IPS-20b (cell line): ENCODE measurements at regions not wholly inside any gene's neighbourhood (a gene's known extent, or its start where the extent isn't known, plus 50 kb on each side); places are given as distances from the start of the nearest gene placed in this dataset.

Source experiments
- H3K27ac ChIP-seq: one replicate; pipeline ENCODE4 v1.5.1; 2013; ENCODE audit warnings: low read length
- H3K27me3 ChIP-seq: 2 replicates; pipeline ENCODE4 v1.6.1; 2013; ENCODE audit warnings: mild to moderate bottlenecking, low read length, inconsistent platforms; ENCODE audit not compliant: insufficient read depth
- H3K36me3 ChIP-seq: 2 replicates; pipeline ENCODE4 v1.6.1; 2013; ENCODE audit warnings: low read depth, mild to moderate bottlenecking, inconsistent platforms, low read length, moderate library complexity; ENCODE audit not compliant: insufficient read depth
- H3K4me1 ChIP-seq: 2 replicates; pipeline ENCODE4 v1.6.1; 2013; ENCODE audit warnings: mild to moderate bottlenecking, control low read depth, inconsistent platforms, low read length, moderate library complexity; ENCODE audit not compliant: insufficient read depth
- H3K4me3 ChIP-seq: 2 replicates; pipeline ENCODE4 v1.5.1; 2013; ENCODE audit warnings: mild to moderate bottlenecking, low read length, inconsistent platforms
- H3K9ac ChIP-seq: 2 replicates; pipeline ENCODE4 v1.6.1; 2013; ENCODE audit warnings: low read depth, mild to moderate bottlenecking, inconsistent platforms, low read length, moderate library complexity
- H3K9me3 ChIP-seq: 2 replicates; pipeline ENCODE4 v1.6.1; 2013; ENCODE audit warnings: mild to moderate bottlenecking, low read depth, low read length, inconsistent platforms; ENCODE audit not compliant: insufficient read depth

DNA sequence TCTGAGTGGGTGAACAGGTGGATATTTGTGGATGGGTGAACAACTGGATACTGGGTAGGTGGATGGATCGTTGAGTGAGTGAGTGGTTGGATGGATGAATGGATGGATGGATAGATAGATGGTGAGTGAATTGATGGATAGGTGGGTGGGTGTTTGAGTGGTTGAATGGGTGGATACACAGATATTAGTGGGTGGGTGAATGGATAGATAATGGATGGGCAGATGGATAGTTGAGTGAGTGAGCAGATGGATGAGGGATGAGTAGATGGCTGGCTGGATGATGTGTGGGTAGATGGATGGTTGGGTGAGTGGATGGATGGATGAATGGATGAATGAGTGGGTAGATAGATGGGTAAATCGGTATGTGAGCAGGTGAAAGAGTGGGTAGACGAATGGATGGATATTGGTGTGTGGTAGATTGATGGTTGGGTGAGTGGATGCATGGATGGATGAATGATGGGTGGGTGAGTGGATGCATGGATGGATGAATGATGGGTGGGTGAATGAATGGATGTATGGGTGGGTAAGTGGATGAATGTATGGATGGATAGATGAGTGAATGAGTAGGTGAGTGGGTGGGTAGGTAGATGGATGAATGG is 406.7 kb downstream of the MN1 start:
- Histone ChIP-seq H3K27ac (no peak overlapping the region), H3K4me1 (no peaks in the 10 kb centered on the region), H3K27me3 (no peaks in the 10 kb centered on the region), H3K4me3 (no peak overlapping the region), H3K9me3 (no peaks in the 10 kb centered on the region), H3K36me3 (no peaks in the 10 kb centered on the region), H3K9ac (no peak overlapping the region)

DNA sequence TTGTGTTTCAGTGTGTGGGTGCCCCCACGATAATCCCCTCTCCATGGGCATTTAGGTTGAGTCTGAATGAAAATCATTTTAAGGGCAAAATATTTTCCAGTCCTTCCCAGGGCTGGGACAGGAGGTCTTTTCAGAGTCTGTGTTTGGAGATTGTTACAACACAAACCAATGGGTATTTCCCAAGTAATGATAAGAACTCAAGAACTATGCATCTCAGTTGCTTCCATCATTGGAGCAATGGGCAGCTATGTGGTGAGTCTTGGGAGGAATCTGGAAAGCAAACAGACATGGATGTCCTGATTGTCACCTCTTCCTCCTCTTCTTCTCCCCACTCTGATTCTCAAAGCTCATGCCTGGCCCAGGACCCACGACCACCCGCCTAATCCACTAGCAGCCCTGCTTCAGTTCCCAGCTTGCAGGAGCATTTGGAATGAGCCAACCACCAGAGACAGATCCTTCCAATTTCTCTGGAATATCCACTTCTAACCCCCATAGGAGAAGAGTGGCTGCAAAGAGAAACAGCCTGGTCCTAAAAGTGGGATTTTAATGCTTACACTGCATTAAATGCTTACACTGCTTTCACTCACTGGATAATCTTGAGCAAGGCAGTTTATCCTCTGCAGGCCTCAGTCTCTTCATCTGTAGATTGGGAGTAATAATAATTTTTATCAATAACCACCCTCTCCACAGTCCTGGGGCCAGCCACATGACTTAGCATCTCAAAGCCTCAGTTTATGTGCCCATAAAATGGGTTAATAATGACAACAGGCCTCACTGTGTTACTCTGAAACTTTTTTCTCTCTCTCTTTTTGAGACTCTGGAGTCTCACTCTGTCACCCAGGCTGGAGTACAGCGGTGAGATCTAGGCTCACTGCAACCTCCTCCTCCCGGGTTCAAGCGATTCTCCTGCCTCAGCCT is 404.3 kb downstream of the MN1 start:
- Histone ChIP-seq H3K9ac (no peak overlapping the region), H3K27me3 (no peaks in the 10 kb centered on the region)

DNA sequence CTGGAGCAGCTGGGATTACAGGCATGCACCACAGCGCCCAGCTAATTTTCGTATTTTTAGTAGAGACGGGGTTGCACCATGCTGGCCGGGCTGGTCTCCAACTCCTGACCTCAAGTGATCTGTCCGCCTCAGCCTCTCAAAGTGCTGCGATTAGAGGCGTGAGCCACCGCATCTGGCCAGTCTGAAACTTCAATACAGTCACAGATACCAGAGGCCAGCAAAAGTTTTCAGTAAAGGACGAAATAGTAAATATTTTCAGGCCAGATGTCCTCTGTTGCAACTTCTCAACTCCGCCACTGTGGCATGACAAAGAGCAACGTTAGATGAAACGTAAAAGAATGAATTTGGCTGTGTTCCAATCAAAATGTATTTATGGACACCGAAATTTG is 403.6 kb downstream of the MN1 start:
- Histone ChIP-seq H3K9me3 (no peaks in the 10 kb centered on the region), H3K4me3 (no peak overlapping the region), H3K4me1 (no peaks in the 10 kb centered on the region), H3K9ac (no peak overlapping the region), H3K27ac (no peak overlapping the region), H3K36me3 (no peaks in the 10 kb centered on the region), H3K27me3 (no peaks in the 10 kb centered on the region)

More for the DNA sequence above, 404.3 kb downstream of the MN1 start:
- H3K4me3 ChIP-seq: no peak overlapping the region
- no peaks in the 10 kb centered on the region for H3K36me3 ChIP-seq
- H3K9me3 ChIP-seq: no peaks in the 10 kb centered on the region
- no peaks in the 10 kb centered on the region for H3K4me1 ChIP-seq
- no peak overlapping the region for H3K27ac ChIP-seq

DNA sequence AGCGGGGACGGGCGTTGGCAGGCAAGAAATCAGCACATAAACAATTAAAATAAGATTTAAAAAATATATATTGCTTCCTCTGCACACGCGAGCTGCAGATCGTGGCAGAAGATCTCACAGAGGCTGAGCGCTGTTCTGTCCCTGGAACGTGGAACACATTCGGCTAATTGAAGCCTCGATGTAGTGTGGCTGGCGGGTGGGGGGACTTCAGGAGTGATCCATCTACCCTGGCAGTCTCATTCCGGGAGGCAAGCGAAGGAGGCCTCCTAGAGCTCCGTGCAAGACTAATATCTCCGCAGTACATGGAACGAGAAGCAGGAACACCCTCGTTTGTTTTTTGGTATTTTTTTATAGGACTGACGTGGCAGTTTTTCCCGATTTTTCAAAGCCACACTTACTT is 402.4 kb downstream of the MN1 start:
- no peak overlapping the region for H3K4me3 ChIP-seq
- no peaks in the 10 kb centered on the region for H3K9me3 ChIP-seq
- H3K36me3 ChIP-seq: no peaks in the 10 kb centered on the region
- no peak overlapping the region for H3K27ac ChIP-seq
- no peaks in the 10 kb centered on the region for H3K27me3 ChIP-seq
- H3K9ac ChIP-seq: no peak overlapping the region
- H3K4me1 ChIP-seq: no peaks in the 10 kb centered on the region

DNA sequence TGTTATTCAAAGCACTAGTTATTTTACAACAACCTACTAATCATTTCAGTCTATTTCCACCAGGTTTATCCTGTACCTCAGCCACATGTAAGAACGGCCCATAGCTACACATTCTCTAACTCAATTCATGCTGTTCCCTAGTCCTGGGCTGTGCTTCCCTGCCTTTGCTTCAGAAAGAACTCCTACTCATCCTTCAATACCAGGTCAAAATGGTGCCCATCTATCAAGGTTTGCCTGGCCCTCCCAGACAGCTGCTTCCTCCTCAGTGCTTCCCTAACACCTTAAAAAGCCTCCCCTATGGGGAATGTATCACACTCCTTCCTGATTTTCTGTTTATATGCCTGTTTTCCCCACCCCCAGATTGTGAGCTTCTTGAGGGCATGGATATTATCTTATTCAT is 400.7 kb downstream of the MN1 start:
- H3K4me3 ChIP-seq: no peak overlapping the region

DNA sequence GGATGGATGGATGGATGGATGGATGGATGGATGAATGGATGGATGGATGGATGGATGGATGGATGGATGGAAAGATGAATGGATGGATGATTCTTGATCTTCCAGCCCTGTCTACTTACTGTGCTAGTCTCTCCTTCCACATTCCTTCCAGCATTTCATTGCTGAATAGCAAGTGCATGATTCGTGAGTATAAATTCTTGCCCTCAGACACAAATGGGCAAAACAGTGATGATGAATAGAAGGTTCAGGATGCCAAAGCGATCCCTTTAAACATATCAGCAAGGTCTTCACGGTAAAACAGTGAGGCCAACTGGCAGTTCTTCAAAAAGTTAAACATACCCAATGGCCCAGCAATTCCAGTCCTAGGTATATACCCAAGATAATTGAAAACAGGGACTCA is 400.2 kb downstream of the MN1 start:
- H3K9me3 ChIP-seq: no peaks in the 10 kb centered on the region
- no peaks in the 10 kb centered on the region for H3K27me3 ChIP-seq
- no peaks in the 10 kb centered on the region for H3K36me3 ChIP-seq
- H3K4me3 ChIP-seq: no peak overlapping the region
- H3K4me1 ChIP-seq: no peaks in the 10 kb centered on the region
- H3K27ac ChIP-seq: no peak overlapping the region
- H3K9ac ChIP-seq: no peak overlapping the region

More for the DNA sequence above, 400.7 kb downstream of the MN1 start:
- H3K27ac ChIP-seq: no peak overlapping the region
- no peaks in the 10 kb centered on the region for H3K4me1 ChIP-seq
- no peaks in the 10 kb centered on the region for H3K36me3 ChIP-seq
- H3K27me3 ChIP-seq: no peaks in the 10 kb centered on the region
- H3K9me3 ChIP-seq: no peaks in the 10 kb centered on the region
- no peak overlapping the region for H3K9ac ChIP-seq

DNA sequence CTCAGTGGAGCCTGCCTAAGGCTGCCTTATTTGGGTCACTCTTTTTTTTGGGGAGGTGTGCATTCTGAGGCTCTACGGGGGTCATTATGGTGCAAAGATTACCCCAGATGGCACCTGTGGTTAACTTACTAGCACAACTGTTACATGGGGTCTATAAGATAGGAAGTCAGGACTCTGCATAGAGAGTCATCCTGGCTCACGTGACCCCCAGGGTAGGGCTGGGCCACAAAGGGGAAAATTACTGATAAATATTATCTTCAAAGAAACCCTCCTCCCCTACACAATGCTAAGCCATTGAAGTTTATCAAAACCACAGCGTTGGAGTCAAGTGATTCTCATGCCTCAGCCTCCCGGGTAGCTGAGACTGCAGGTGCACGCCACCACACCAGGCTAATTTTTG is 397.1 kb downstream of the MN1 start:
- H3K9me3 ChIP-seq: no peaks in the 10 kb centered on the region
- H3K27ac ChIP-seq: no peak overlapping the region
- H3K9ac ChIP-seq: no peak overlapping the region
- H3K27me3 ChIP-seq: no peaks in the 10 kb centered on the region
- H3K4me3 ChIP-seq: no peak overlapping the region
- no peaks in the 10 kb centered on the region for H3K36me3 ChIP-seq
- H3K4me1 ChIP-seq: peaks cover 3% of the 10 kb centered on the region; the same call in 1 of the 2 replicates

DNA sequence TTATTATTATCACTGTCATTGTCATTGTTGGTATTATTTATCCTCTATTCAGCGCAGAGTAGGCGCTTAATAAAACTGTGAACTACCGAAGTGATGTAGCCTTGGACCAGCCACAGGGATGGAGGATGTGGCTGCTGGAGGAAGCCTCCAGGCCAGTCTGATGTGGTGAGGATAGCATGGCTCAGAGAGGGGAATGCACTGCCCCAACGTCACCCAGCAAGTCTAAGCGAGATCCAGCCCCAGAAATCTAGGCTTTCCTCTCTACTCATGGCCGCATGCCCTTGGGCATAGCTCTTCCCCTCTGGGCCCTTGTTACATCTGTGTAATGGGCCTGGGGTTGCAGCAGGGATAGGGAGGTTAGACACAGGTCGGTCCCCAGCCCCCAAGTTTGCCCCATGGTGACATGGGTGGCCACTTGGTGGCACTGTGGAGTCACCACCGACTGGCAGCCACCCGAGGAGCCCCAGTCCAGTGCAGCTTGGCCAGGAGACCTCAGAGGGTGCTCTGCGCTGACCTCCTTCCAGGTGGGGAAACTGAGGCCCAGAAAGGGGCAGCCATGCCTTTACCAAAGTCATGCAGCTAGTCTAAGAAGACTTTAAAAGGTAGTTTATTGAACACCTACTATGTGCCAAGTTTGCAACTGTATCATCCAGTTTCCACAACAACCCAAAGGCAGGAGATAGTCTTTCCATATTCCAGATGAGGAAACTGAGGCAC is 395.7 kb downstream of the MN1 start:
- no peak overlapping the region for H3K9ac ChIP-seq
- no peaks in the 10 kb centered on the region for H3K9me3 ChIP-seq
- peaks cover 3% of the 10 kb centered on the region; the same call in 1 of the 2 replicates for H3K4me1 ChIP-seq
- no peak overlapping the region for H3K27ac ChIP-seq
- H3K36me3 ChIP-seq: no peaks in the 10 kb centered on the region
- H3K4me3 ChIP-seq: no peak overlapping the region
- H3K27me3 ChIP-seq: no peaks in the 10 kb centered on the region

DNA sequence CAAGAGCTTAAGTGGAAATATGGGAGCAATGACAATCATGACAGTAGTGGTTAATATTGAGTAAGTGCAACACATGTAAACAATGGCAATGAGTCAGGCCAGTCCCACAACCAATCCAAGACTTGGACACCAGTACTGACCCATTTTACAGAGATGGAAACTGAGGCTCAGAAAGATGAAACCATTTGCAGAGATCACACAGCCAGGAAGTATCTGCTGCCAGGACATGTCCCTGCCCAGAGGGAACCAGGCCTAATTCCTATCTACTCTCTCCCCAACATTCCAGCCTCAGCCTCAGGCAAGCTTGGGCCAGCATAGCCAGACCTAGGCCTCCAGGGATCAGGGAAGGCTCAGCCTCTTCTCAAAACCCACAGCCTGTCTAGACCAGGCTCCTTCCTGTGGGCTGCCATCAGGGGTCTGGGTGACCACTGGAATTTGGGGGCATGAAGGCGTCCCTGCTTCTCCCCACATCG is 395.1 kb downstream of the MN1 start:
- Histone ChIP-seq H3K9ac (no peak overlapping the region), H3K27ac (no peak overlapping the region), H3K9me3 (no peaks in the 10 kb centered on the region), H3K36me3 (no peaks in the 10 kb centered on the region), H3K4me1 (peaks cover 3% of the 10 kb centered on the region; the same call in 1 of the 2 replicates), H3K27me3 (no peaks in the 10 kb centered on the region), H3K4me3 (no peak overlapping the region)

DNA sequence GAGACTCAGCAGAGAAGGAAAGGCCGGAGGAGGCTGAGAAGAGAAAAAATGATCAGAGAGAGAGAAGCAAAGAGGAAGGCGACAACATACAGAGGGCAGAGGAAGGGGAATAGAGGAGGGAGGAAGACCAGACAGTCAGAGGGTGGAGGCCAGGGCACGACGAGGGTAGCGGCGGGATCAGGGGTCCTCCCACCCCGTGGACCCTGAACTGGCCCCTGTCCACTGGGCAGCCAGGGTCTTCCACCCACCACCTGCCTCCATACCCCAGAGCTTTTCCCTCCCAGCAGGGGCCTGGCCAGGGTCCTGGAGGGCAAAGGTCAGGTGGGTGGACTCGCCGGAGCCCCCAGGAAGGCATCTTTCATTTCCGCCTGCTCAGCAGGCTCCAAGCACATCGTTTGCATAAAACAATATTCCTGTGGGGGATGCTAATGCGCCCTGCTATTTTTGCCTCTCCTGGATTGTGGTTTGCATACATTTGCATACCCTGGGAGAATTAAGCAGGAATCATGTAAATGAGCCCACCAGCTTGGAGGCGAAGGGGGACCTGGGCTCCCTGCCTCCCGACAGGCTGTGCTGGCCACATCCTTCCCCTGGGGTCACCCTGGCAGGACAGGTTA is 394.1 kb downstream of the MN1 start:
- no peak overlapping the region for H3K9ac ChIP-seq
- no peaks in the 10 kb centered on the region for H3K9me3 ChIP-seq
- H3K4me1 ChIP-seq: peaks cover 3% of the 10 kb centered on the region; the same call in 1 of the 2 replicates
- H3K27me3 ChIP-seq: no peaks in the 10 kb centered on the region
- no peak overlapping the region for H3K4me3 ChIP-seq
- H3K27ac ChIP-seq: no peak overlapping the region
- H3K36me3 ChIP-seq: no peaks in the 10 kb centered on the region

DNA sequence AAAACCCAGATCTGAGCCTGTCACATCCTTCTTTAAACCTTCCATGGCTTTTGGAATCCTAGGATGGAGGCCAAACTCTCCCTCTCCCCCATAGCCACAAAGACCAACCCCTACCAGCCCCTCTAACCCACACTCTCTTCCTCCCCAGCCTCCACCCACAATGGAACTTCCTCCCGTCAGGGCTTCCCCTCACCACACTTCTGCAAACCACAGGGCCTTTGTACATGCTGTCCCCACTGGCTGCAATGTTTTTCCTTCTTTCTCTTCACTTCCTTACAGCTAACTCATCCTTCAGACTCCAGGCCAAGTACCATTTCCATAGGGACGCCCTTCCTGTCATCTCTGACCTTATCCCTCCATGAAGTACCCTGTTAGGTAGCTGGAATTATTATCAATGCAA is 393.5 kb downstream of the MN1 start:
- Histone ChIP-seq H3K4me1 (peaks cover 3% of the 10 kb centered on the region; the same call in 1 of the 2 replicates), H3K9me3 (no peaks in the 10 kb centered on the region), H3K36me3 (no peaks in the 10 kb centered on the region), H3K9ac (no peak overlapping the region), H3K27ac (no peak overlapping the region), H3K27me3 (no peaks in the 10 kb centered on the region), H3K4me3 (no peak overlapping the region)
